ENCODE measurements at regions not wholly inside any gene's neighbourhood (a gene's known extent, or its start where the extent isn't known, plus 50 kb on each side); places are given as distances from the start of the nearest gene placed in this dataset.
"Not testable (repeated sequence)": the region's sequence is repeated elsewhere in the genome, so short reads cannot be mapped to it uniquely, and the experiment has no call there.

DNA sequence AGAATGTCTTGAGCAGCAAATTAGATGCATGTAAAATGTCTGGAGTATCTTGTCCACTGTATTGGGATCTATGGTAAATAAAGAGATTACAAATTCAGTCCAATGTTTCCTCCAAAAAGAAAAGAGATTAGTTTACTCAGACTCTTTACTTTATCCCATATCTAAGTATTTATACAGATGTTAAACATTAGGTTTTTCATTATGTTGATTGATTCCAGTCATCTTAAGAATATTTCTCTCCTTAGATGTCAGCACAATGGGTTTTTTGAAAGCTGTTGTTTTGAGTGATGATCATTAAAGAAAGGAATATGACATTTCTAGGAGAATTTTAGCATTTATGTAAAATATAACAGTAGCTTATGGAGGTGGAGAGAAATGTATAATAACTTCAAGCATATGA is 938.9 kb downstream of the C4orf33 start:
- H3K18ac ChIP-seq (ENCODE audit: low read length) = no peak overlapping the region
- no peak overlapping the region for H4K8ac ChIP-seq (ENCODE audit: low read depth, low read length)
- H3K9ac ChIP-seq (ENCODE audit: low read depth, low read length, poor library complexity) = no peak overlapping the region
- no peak overlapping the region for H2AK5ac ChIP-seq (ENCODE audit: low read depth, low read length)
- no peaks in the 10 kb centered on the region for H3K27me3 ChIP-seq (ENCODE audit: control insufficient read depth in 3 of 3, insufficient read depth in 3 of 3, low read depth in 1 of 3, low read length in 3 of 3)
- no peak overlapping the region for H3K23ac ChIP-seq (ENCODE audit: low read depth, low read length, poor library complexity)
- H3K79me1 ChIP-seq (ENCODE audit: low read depth, low read length) = no peaks in the 10 kb centered on the region
- no peak overlapping the region for H2AFZ ChIP-seq (ENCODE audit: low read length)
- no peak overlapping the region for H3K27ac ChIP-seq (replicated peaks; ENCODE audit: low read length)
- H3K36me3 ChIP-seq (replicated peaks in 1 of 2; ENCODE audit: control insufficient read depth in 2 of 2, insufficient read depth in 2 of 2, low read length in 2 of 2) = no peaks in the 10 kb centered on the region
- H4K91ac ChIP-seq (ENCODE audit: low read depth, low read length, poor library complexity) = no peak overlapping the region
- H2BK12ac ChIP-seq (ENCODE audit: low read length) = no peak overlapping the region
- H3K4me2 ChIP-seq (ENCODE audit: insufficient read depth, low read length, poor library complexity, severe bottlenecking) = no peak overlapping the region
- H2BK5ac ChIP-seq (ENCODE audit: low read length) = no peak overlapping the region
- H3K14ac ChIP-seq (ENCODE audit: low read length) = no peak overlapping the region
- H3K4ac ChIP-seq (ENCODE audit: low read length) = no peak overlapping the region
- H3K4me1 ChIP-seq (ENCODE audit: control insufficient read depth in 2 of 2, insufficient read depth in 1 of 2, low read depth in 1 of 2, low read length in 2 of 2) = no peaks in the 10 kb centered on the region
- H2BK15ac ChIP-seq (ENCODE audit: low read length) = no peak overlapping the region
- DNase-seq (ENCODE audit: low spot score) = no peak
- H3K9me3 ChIP-seq (replicated peaks in 1 of 2; ENCODE audit: control insufficient read depth in 2 of 2, insufficient read depth in 1 of 2, low read depth in 1 of 2, low read length in 2 of 2) = no peaks in the 10 kb centered on the region
- H2BK120ac ChIP-seq (ENCODE audit: low read depth, low read length) = no peak overlapping the region
- H3K4me3 ChIP-seq (ENCODE audit: low read length in 2 of 2) = no peak overlapping the region

DNA sequence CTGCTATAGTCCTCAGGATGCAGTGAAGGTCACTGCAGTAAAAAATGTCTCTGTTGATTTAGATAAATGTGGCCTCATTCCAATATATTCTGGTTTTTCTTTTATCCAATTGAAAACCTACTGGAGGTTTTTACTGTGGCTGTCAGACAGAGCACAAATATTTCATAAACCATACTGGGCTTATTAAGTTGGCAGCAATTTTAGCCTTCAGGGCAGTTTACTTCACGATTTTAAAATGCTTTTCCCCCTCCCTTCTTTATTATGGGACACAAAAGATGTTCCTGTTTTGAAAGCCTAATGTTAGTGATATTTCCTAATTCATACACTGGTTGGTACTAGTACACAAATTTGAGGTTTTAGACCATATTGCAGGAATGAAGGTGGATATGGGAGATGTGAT is 939.4 kb downstream of the C4orf33 start:
- no peaks in the 10 kb centered on the region for H3K79me1 ChIP-seq (ENCODE audit: low read depth, low read length)
- no peak for DNase-seq (ENCODE audit: low spot score)
- H2AK5ac ChIP-seq (ENCODE audit: low read depth, low read length) = no peak overlapping the region
- H3K4me1 ChIP-seq (ENCODE audit: control insufficient read depth in 2 of 2, insufficient read depth in 1 of 2, low read depth in 1 of 2, low read length in 2 of 2) = no peaks in the 10 kb centered on the region
- no peak overlapping the region for H4K91ac ChIP-seq (ENCODE audit: low read depth, low read length, poor library complexity)
- H2AFZ ChIP-seq (ENCODE audit: low read length) = peak overlapping the region; percentile 33
- no peak overlapping the region for H3K4ac ChIP-seq (ENCODE audit: low read length)
- H3K9ac ChIP-seq (ENCODE audit: low read depth, low read length, poor library complexity) = no peak overlapping the region
- H3K4me2 ChIP-seq (ENCODE audit: insufficient read depth, low read length, poor library complexity, severe bottlenecking) = no peak overlapping the region
- no CpG with 5 or more reads among the region's 1 CpG for WGBS, 2 donors (ENCODE audit: extremely low coverage in 2 of 2, insufficient read length in 2 of 2, insufficient replicate concordance in 1 of 2)
- no peak overlapping the region for H2BK12ac ChIP-seq (ENCODE audit: low read length)
- no peak overlapping the region for H2BK120ac ChIP-seq (ENCODE audit: low read depth, low read length)
- no peak overlapping the region for H3K18ac ChIP-seq (ENCODE audit: low read length)
- H3K4me3 ChIP-seq (ENCODE audit: low read length in 2 of 2) = no peak overlapping the region
- no peak overlapping the region for H3K23ac ChIP-seq (ENCODE audit: low read depth, low read length, poor library complexity)
- no peak overlapping the region for H3K14ac ChIP-seq (ENCODE audit: low read length)
- H3K9me3 ChIP-seq (replicated peaks in 1 of 2; ENCODE audit: control insufficient read depth in 2 of 2, insufficient read depth in 1 of 2, low read depth in 1 of 2, low read length in 2 of 2) = no peaks in the 10 kb centered on the region
- no peak overlapping the region for H3K27ac ChIP-seq (replicated peaks; ENCODE audit: low read length)
- no peaks in the 10 kb centered on the region for H3K27me3 ChIP-seq (ENCODE audit: control insufficient read depth in 3 of 3, insufficient read depth in 3 of 3, low read depth in 1 of 3, low read length in 3 of 3)
- no peaks in the 10 kb centered on the region for H3K36me3 ChIP-seq (replicated peaks in 1 of 2; ENCODE audit: control insufficient read depth in 2 of 2, insufficient read depth in 2 of 2, low read length in 2 of 2)
- no peak overlapping the region for H2BK15ac ChIP-seq (ENCODE audit: low read length)
- no peak overlapping the region for H2BK5ac ChIP-seq (ENCODE audit: low read length)
- no peak overlapping the region for H4K8ac ChIP-seq (ENCODE audit: low read depth, low read length)

DNA sequence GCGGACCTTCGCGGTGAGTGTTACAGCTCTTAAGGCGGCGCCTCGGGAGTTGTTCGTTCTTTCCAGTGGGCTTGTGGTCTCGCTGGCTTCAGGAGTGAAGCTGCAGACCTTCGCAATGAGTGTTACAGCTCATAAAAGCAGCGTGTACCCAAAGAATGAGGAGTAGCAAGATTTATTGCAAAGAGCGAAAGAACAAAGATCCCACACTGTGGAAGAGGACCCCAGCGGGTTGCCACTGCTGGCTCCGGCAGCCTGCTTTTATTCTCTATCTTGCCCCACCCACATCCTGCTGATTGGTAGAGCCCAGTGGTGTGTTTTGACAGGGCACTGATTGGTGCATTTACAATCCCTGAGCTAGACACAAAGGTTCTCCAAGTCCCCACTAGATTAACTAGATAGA is 941.9 kb downstream of the C4orf33 start:
- not testable (repeated sequence) for H3K18ac ChIP-seq (ENCODE audit: low read length); H3K79me1 ChIP-seq (ENCODE audit: low read depth, low read length); H3K23ac ChIP-seq (ENCODE audit: low read depth, low read length, poor library complexity); H2BK12ac ChIP-seq (ENCODE audit: low read length); H4K8ac ChIP-seq (ENCODE audit: low read depth, low read length); DNase-seq (ENCODE audit: low spot score); H3K14ac ChIP-seq (ENCODE audit: low read length); H3K9ac ChIP-seq (ENCODE audit: low read depth, low read length, poor library complexity); H3K4me2 ChIP-seq (ENCODE audit: insufficient read depth, low read length, poor library complexity, severe bottlenecking); H2BK120ac ChIP-seq (ENCODE audit: low read depth, low read length); H3K27ac ChIP-seq (replicated peaks; ENCODE audit: low read length); H4K91ac ChIP-seq (ENCODE audit: low read depth, low read length, poor library complexity); H3K4ac ChIP-seq (ENCODE audit: low read length); H2BK5ac ChIP-seq (ENCODE audit: low read length); H3K4me1 ChIP-seq (ENCODE audit: control insufficient read depth in 2 of 2, insufficient read depth in 1 of 2, low read depth in 1 of 2, low read length in 2 of 2); H3K4me3 ChIP-seq (ENCODE audit: low read length in 2 of 2); H3K9me3 ChIP-seq (replicated peaks in 1 of 2; ENCODE audit: control insufficient read depth in 2 of 2, insufficient read depth in 1 of 2, low read depth in 1 of 2, low read length in 2 of 2); H2AK5ac ChIP-seq (ENCODE audit: low read depth, low read length); H3K36me3 ChIP-seq (replicated peaks in 1 of 2; ENCODE audit: control insufficient read depth in 2 of 2, insufficient read depth in 2 of 2, low read length in 2 of 2); H3K27me3 ChIP-seq (ENCODE audit: control insufficient read depth in 3 of 3, insufficient read depth in 3 of 3, low read depth in 1 of 3, low read length in 3 of 3); H2BK15ac ChIP-seq (ENCODE audit: low read length)
- no CpG with 5 or more reads among the region's 13 CpGs for WGBS, 2 donors (ENCODE audit: extremely low coverage in 2 of 2, insufficient read length in 2 of 2, insufficient replicate concordance in 1 of 2)
- peak overlapping the region; percentile 29 for H2AFZ ChIP-seq (ENCODE audit: low read length)

DNA sequence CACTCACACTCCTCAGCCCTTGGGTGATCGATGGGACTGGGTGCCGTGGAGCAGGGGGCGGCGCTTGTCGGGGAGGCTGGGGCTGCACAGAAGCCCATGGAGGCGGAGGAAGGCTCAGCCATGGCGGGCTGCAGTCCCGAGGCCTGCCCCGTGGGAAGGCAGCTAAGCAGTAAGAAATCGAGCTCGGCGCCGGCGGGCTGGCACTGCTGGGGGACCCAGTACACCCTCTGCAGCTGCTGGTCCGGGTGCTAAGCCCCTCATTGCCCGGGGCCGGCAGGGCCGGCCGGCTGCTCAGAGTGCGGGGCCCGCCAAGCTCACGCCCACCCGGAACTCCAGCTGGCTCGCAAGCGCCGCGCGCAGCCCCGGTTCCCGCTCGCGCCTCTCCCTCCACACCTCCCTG is 942.6 kb downstream of the C4orf33 start:
- not testable (repeated sequence) for DNase-seq (ENCODE audit: low spot score); H3K4ac ChIP-seq (ENCODE audit: low read length); H2AFZ ChIP-seq (ENCODE audit: low read length); H4K8ac ChIP-seq (ENCODE audit: low read depth, low read length); H3K14ac ChIP-seq (ENCODE audit: low read length); H2AK5ac ChIP-seq (ENCODE audit: low read depth, low read length); H3K9ac ChIP-seq (ENCODE audit: low read depth, low read length, poor library complexity); H4K91ac ChIP-seq (ENCODE audit: low read depth, low read length, poor library complexity); H3K27me3 ChIP-seq (ENCODE audit: control insufficient read depth in 3 of 3, insufficient read depth in 3 of 3, low read depth in 1 of 3, low read length in 3 of 3); H2BK5ac ChIP-seq (ENCODE audit: low read length); H2BK12ac ChIP-seq (ENCODE audit: low read length); H3K9me3 ChIP-seq (replicated peaks in 1 of 2; ENCODE audit: control insufficient read depth in 2 of 2, insufficient read depth in 1 of 2, low read depth in 1 of 2, low read length in 2 of 2); H3K23ac ChIP-seq (ENCODE audit: low read depth, low read length, poor library complexity); H3K4me3 ChIP-seq (ENCODE audit: low read length in 2 of 2); H3K4me2 ChIP-seq (ENCODE audit: insufficient read depth, low read length, poor library complexity, severe bottlenecking); H3K4me1 ChIP-seq (ENCODE audit: control insufficient read depth in 2 of 2, insufficient read depth in 1 of 2, low read depth in 1 of 2, low read length in 2 of 2); H2BK15ac ChIP-seq (ENCODE audit: low read length); H3K79me1 ChIP-seq (ENCODE audit: low read depth, low read length); H2BK120ac ChIP-seq (ENCODE audit: low read depth, low read length); H3K36me3 ChIP-seq (replicated peaks in 1 of 2; ENCODE audit: control insufficient read depth in 2 of 2, insufficient read depth in 2 of 2, low read length in 2 of 2); H3K27ac ChIP-seq (replicated peaks; ENCODE audit: low read length)
- peak overlapping the region; percentile 89 for H3K18ac ChIP-seq (ENCODE audit: low read length)
- no CpG with 5 or more reads among the region's 32 CpGs for WGBS, 2 donors (ENCODE audit: extremely low coverage in 2 of 2, insufficient read length in 2 of 2, insufficient replicate concordance in 1 of 2)

Measured in neuronal stem cell (in vitro differentiated cells).